Uterus (tissue), 3 donors: ENCODE measurements at regions not wholly inside any gene's neighbourhood (a gene's known extent, or its start where the extent isn't known, plus 50 kb on each side); places are given as distances from the start of the nearest gene placed in this dataset.
A peak's percentile ranks its signal among the peaks of the same experiment; 100 is the strongest.

Source experiments
- DNase-seq, 2 donors: peaks; one replicate each; pipeline ENCODE4 v3.0.0-alpha.2; 2019 to 2020
- H3K27ac ChIP-seq, 2 donors: fragments of 200-600 bp; sonication (generic); 1 replicate in 1 of 2; 2 replicates in 1 of 2; pipeline ENCODE4 v1.5.1; 2016 to 2018
- H3K27me3 ChIP-seq, 2 donors: fragments of 200-600 bp; sonication (generic); one replicate each; pipeline ENCODE4 v1.5.1; 2018 to 2019; ENCODE audit warnings: control low read depth in 1 of 2
- H3K36me3 ChIP-seq, 2 donors: fragments of 200-600 bp; sonication (generic); one replicate each; pipeline ENCODE4 v1.5.1; 2019; ENCODE audit warnings: control low read depth in 1 of 2
- H3K4me1 ChIP-seq, 2 donors: fragments of 200-600 bp; sonication (generic); one replicate each; pipeline ENCODE4 v1.5.1; 2018 to 2019; ENCODE audit warnings: control low read depth in 1 of 2
- H3K4me3 ChIP-seq, 2 donors: fragments of 200-600 bp; sonication (generic); 1 replicate in 1 of 2; 2 replicates in 1 of 2; pipeline ENCODE4 v1.5.1; 2018 to 2019; ENCODE audit warnings: mild to moderate bottlenecking in 1 of 2
- H3K9me3 ChIP-seq, 2 donors: fragments of 200-600 bp; sonication (generic); one replicate each; pipeline ENCODE4 v1.5.1; 2019; ENCODE audit warnings: control low read depth in 1 of 2
- POLR2A ChIP-seq, 2 donors: fragments of 450-650 bp; IDR thresholded peaks; one replicate each; pipeline ENCODE4 v1.6.1; 2016; ENCODE audit warnings: antibody characterized with exemption in 2 of 2, mild to moderate bottlenecking in 1 of 2, moderate library complexity in 1 of 2
- intact Hi-C: fragments of 100-400 bp; cut with DNase I; formaldehyde crosslinking; loops from one replicate; pipeline ENCODE4 v1.15.1; 2023; ENCODE audit warnings: low total_unique reads
- TF ChIP-seq, protein P1 (sequence below), 4 experiments: fragments of 200-600 bp in 2 of 4; fragments of 450-650 bp in 2 of 4; sonication (generic) in 2 of 4; IDR thresholded peaks; one replicate each; pipeline ENCODE4 v1.5.1; 2016 to 2019; ENCODE audit warnings: antibody characterized with exemption in 4 of 4, mild to moderate bottlenecking in 2 of 4, moderate library complexity in 1 of 4
- donor health status: DM: yes; HTN: yes; CAD: no.

- H3K27me3 ChIP-seq, result no peaks in the 10 kb centered on the region
- intact Hi-C loops, result no loop called here
- H3K4me3 ChIP-seq, result no peak overlapping the region
- TF ChIP-seq POLR2A (IDR thresholded peaks at IDR 0.05), result no peak
- TF ChIP-seq, protein P1, sequence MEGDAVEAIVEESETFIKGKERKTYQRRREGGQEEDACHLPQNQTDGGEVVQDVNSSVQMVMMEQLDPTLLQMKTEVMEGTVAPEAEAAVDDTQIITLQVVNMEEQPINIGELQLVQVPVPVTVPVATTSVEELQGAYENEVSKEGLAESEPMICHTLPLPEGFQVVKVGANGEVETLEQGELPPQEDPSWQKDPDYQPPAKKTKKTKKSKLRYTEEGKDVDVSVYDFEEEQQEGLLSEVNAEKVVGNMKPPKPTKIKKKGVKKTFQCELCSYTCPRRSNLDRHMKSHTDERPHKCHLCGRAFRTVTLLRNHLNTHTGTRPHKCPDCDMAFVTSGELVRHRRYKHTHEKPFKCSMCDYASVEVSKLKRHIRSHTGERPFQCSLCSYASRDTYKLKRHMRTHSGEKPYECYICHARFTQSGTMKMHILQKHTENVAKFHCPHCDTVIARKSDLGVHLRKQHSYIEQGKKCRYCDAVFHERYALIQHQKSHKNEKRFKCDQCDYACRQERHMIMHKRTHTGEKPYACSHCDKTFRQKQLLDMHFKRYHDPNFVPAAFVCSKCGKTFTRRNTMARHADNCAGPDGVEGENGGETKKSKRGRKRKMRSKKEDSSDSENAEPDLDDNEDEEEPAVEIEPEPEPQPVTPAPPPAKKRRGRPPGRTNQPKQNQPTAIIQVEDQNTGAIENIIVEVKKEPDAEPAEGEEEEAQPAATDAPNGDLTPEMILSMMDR (IDR thresholded peaks at IDR 0.05), result no peak
- H3K36me3 ChIP-seq, result no peaks in the 10 kb centered on the region
- H3K27ac ChIP-seq, result peak overlapping the region; percentile 70 to 86
- no peaks in the 10 kb centered on the region for H3K4me1 ChIP-seq
- peak in 1 of 2 donors; percentile 45 for DNase-seq
- no peaks in the 10 kb centered on the region for H3K9me3 ChIP-seq
These were observed 259.9 kb downstream of the BMP7 start for GRCh38 chr20:57006411-57007170.

DNA sequence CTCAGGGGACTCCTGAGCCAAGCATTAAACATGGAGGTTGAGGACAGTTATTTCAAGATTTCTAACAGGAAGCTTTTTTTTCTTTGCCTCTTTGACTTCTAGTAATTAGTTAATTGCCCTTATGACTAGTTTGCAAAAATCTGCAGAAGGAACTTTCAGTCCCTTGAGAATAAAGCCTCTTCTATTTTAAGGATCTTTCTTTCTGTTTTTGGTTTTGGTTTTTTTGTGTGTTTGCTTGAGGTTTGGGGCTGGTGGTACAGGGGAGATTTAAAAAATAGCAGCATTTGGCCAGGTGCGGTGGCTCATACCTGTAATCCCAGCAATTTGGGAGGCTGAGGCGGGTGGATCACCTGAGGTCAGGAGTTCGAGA, 259.3 kb downstream of the BMP7 start:
- no peaks in the 10 kb centered on the region for H3K27me3 ChIP-seq
- DNase-seq, result no peak
- H3K27ac ChIP-seq, result peak overlapping the region; percentile 70 to 86
- H3K36me3 ChIP-seq, result no peaks in the 10 kb centered on the region
- intact Hi-C loops, result no loop called here
- no peak overlapping the region for H3K4me3 ChIP-seq
- no peaks in the 10 kb centered on the region for H3K4me1 ChIP-seq
- H3K9me3 ChIP-seq, result no peaks in the 10 kb centered on the region
- no peak for TF ChIP-seq POLR2A (IDR thresholded peaks at IDR 0.05)
- TF ChIP-seq, protein P1 (IDR thresholded peaks at IDR 0.05), result no peak

GRCh38 chr20:57008217-57008616, 258.2 kb downstream of the BMP7 start:
- intact Hi-C loops, result no loop called here
- Histone ChIP-seq H3K9me3 (no peaks in the 10 kb centered on the region), H3K27ac (peak overlapping the region; percentile 70 to 86), H3K27me3 (no peaks in the 10 kb centered on the region), H3K36me3 (no peaks in the 10 kb centered on the region), H3K4me1 (no peaks in the 10 kb centered on the region), H3K4me3 (no peak overlapping the region)
- DNase-seq, result peak in 1 of 2 donors; percentile 66
- TF ChIP-seq, protein P1 (IDR thresholded peaks at IDR 0.05), result no peak
- TF ChIP-seq POLR2A (IDR thresholded peaks at IDR 0.05), result no peak

DNA sequence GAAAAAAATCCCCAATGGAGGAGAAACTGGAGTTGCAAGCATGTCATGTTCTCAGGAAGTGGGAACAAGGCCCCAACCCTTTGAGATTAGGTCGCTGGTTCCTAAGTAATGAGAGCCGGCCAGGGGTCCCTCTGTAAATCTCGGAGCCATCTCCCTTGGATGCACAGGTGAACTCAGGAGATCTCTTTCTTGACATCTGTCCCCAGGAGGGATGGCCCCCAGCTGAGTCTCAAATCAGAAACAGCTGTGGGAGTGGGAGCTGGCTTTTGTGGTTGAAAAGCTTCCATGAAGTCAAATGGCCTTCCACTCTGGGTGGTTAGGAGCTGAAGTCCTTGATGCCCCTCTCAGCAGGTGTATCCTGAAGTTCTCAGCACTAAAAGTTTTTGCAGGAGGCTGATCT, 257.1 kb downstream of the BMP7 start:
- TF ChIP-seq, protein P1 (IDR thresholded peaks at IDR 0.05), result no peak
- TF ChIP-seq POLR2A (IDR thresholded peaks at IDR 0.05), result no peak
- DNase-seq, result no peak
- no peaks in the 10 kb centered on the region for H3K36me3 ChIP-seq
- intact Hi-C loops, result no loop called here
- H3K4me3 ChIP-seq, result no peak overlapping the region
- H3K4me1 ChIP-seq, result no peaks in the 10 kb centered on the region
- peak overlapping the region; percentile 70 to 86 for H3K27ac ChIP-seq
- H3K9me3 ChIP-seq, result no peaks in the 10 kb centered on the region
- no peaks in the 10 kb centered on the region for H3K27me3 ChIP-seq

GRCh38 chr20:57009775-57010174, 256.7 kb downstream of the BMP7 start:
- peak overlapping the region; percentile 70 to 86 for H3K27ac ChIP-seq
- no peaks in the 10 kb centered on the region for H3K36me3 ChIP-seq
- TF ChIP-seq, protein P1 (IDR thresholded peaks at IDR 0.05), result no peak
- TF ChIP-seq POLR2A (IDR thresholded peaks at IDR 0.05), result no peak
- intact Hi-C loops, result no loop called here
- H3K9me3 ChIP-seq, result no peaks in the 10 kb centered on the region
- DNase-seq, result no peak
- no peak overlapping the region for H3K4me3 ChIP-seq
- no peaks in the 10 kb centered on the region for H3K4me1 ChIP-seq
- no peaks in the 10 kb centered on the region for H3K27me3 ChIP-seq
